ENCODE measurements at regions not wholly inside any gene's neighbourhood (a gene's known extent, or its start where the extent isn't known, plus 50 kb on each side); places are given as distances from the start of the nearest gene placed in this dataset.

GRCh38 chr12:34300376-34301250 lies 278.3 kb downstream of the ALG10 start:
- TF ChIP-seq CTCF (IDR thresholded peaks at IDR 0.05; ENCODE audit: low read depth, low read length): no peak
- H3K4me3 ChIP-seq (replicated peaks in 1 of 2; ENCODE audit: low read depth in 2 of 2, low read length in 2 of 2): no peak overlapping the region
- DNase-seq (ENCODE audit: low read depth in 2 of 2): no peak

- H3K4me3 ChIP-seq (replicated peaks in 1 of 2; ENCODE audit: low read depth in 2 of 2, low read length in 2 of 2): no peak overlapping the region
- DNase-seq (ENCODE audit: low read depth in 2 of 2): no peak
- no peak for TF ChIP-seq CTCF (IDR thresholded peaks at IDR 0.05; ENCODE audit: low read depth, low read length)
Measured at GRCh38 chr12:34301251-34302130, 279.2 kb downstream of the ALG10 start.

- no peak for TF ChIP-seq CTCF (IDR thresholded peaks at IDR 0.05; ENCODE audit: low read depth, low read length)
Measured at GRCh38 chr12:34302131-34302885, 280.0 kb downstream of the ALG10 start.

GRCh38 chr12:34303091-34303870 lies 281.0 kb downstream of the ALG10 start:
- DNase-seq (ENCODE audit: low read depth in 2 of 2): no peak
- no peak for TF ChIP-seq CTCF (IDR thresholded peaks at IDR 0.05; ENCODE audit: low read depth, low read length)

More at GRCh38 chr12:34302131-34302885, 280.0 kb downstream of the ALG10 start:
- DNase-seq (ENCODE audit: low read depth in 2 of 2): no peak
- no peak overlapping the region for H3K4me3 ChIP-seq (replicated peaks in 1 of 2; ENCODE audit: low read depth in 2 of 2, low read length in 2 of 2)

GRCh38 chr12:34304001-34304400 lies 281.7 kb downstream of the ALG10 start:
- TF ChIP-seq CTCF (IDR thresholded peaks at IDR 0.05; ENCODE audit: low read depth, low read length): no peak
- no peak overlapping the region for H3K4me3 ChIP-seq (replicated peaks in 1 of 2; ENCODE audit: low read depth in 2 of 2, low read length in 2 of 2)
- no peak for DNase-seq (ENCODE audit: low read depth in 2 of 2)

More at GRCh38 chr12:34303091-34303870, 281.0 kb downstream of the ALG10 start:
- no peak overlapping the region for H3K4me3 ChIP-seq (replicated peaks in 1 of 2; ENCODE audit: low read depth in 2 of 2, low read length in 2 of 2)

- no peak overlapping the region for H3K4me3 ChIP-seq (replicated peaks in 1 of 2; ENCODE audit: low read depth in 2 of 2, low read length in 2 of 2)
- no peak for DNase-seq (ENCODE audit: low read depth in 2 of 2)
- no peak for TF ChIP-seq CTCF (IDR thresholded peaks at IDR 0.05; ENCODE audit: low read depth, low read length)
Measured at GRCh38 chr12:34304546-34304945, 282.2 kb downstream of the ALG10 start.

Data from cardiac fibroblast (primary cell).